ENCODE measurements at regions not wholly inside any gene's neighbourhood (a gene's known extent, or its start where the extent isn't known, plus 50 kb on each side); places are given as distances from the start of the nearest gene placed in this dataset.

GRCh38 chr5:106755789-106756188 lies 914.9 kb downstream of the EFNA5 start:
- H3K4me3 ChIP-seq, result no peak overlapping the region
- H3K4me1 ChIP-seq, result no peaks in the 10 kb centered on the region
- intact Hi-C loops (cut with DNase I), result no loop called here
- DNase-seq, result no peak
- no peak for ATAC-seq
- TF ChIP-seq POLR2A (IDR thresholded peaks at IDR 0.05) (no peak), CTCF (IDR thresholded peaks at IDR 0.05) (no peak)
- no peak overlapping the region for H3K27ac ChIP-seq
- H3K36me3 ChIP-seq, result no peaks in the 10 kb centered on the region
- WGBS, 4 donors, result 89 to 95% (median 89%) methylated on average over 4 of the region's 4 CpGs
- H3K9me3 ChIP-seq, result no peaks in the 10 kb centered on the region
- no peaks in the 10 kb centered on the region for H3K27me3 ChIP-seq

GRCh38 chr5:106755066-106755465 lies 915.7 kb downstream of the EFNA5 start:
- no peaks in the 10 kb centered on the region for H3K4me1 ChIP-seq
- DNase-seq (peak in 1 of 5 donors; percentile 10), ATAC-seq (no peak)
- H3K36me3 ChIP-seq, result no peaks in the 10 kb centered on the region
- H3K27ac ChIP-seq, result no peak overlapping the region
- no peak overlapping the region for H3K4me3 ChIP-seq
- H3K9me3 ChIP-seq, result no peaks in the 10 kb centered on the region
- H3K27me3 ChIP-seq, result no peaks in the 10 kb centered on the region
- 12 to 19% (median 14%) methylated on average over 2 of the region's 2 CpGs for WGBS, 4 donors
- TF ChIP-seq POLR2A (IDR thresholded peaks at IDR 0.05) (no peak), CTCF (IDR thresholded peaks at IDR 0.05) (no peak)
- intact Hi-C loops (cut with DNase I), result no loop called here

- no peak for ATAC-seq
- intact Hi-C loops (cut with DNase I), result no loop called here
- no peak for TF ChIP-seq CTCF (IDR thresholded peaks at IDR 0.05)
- TF ChIP-seq POLR2A (IDR thresholded peaks at IDR 0.05), result no peak
- Histone ChIP-seq H3K27me3 (no peaks in the 10 kb centered on the region), H3K4me1 (no peaks in the 10 kb centered on the region), H3K27ac (no peak overlapping the region), H3K36me3 (no peaks in the 10 kb centered on the region), H3K9me3 (no peaks in the 10 kb centered on the region), H3K4me3 (no peak overlapping the region)
- no peak for DNase-seq
These were observed 920.9 kb downstream of the EFNA5 start for GRCh38 chr5:106749826-106750225.

- Histone ChIP-seq H3K36me3 (no peaks in the 10 kb centered on the region), H3K27ac (no peak overlapping the region), H3K9me3 (peaks cover 0 to 16% (median under 1%) of the 10 kb centered on the region in 12 donors), H3K4me1 (no peaks in the 10 kb centered on the region), H3K27me3 (no peaks in the 10 kb centered on the region), H3K4me3 (no peak overlapping the region)
- ATAC-seq (no peak), DNase-seq (no peak)
- intact Hi-C loops (cut with DNase I), result no loop called here
- WGBS, 4 donors, result 88 to 92% (median 89%) methylated on average over 2 of the region's 2 CpGs
- TF ChIP-seq CTCF (IDR thresholded peaks at IDR 0.05), result no peak
- TF ChIP-seq POLR2A (IDR thresholded peaks at IDR 0.05), result no peak
These were observed 931.6 kb downstream of the EFNA5 start for GRCh38 chr5:106739127-106739526.
